Ovary (tissue), 7 donors: ENCODE measurements at regions not wholly inside any gene's neighbourhood (a gene's known extent, or its start where the extent isn't known, plus 50 kb on each side); places are given as distances from the start of the nearest gene placed in this dataset.

Experiments used
- DNase-seq, 5 donors: peaks; one replicate each; pipeline ENCODE4 v3.0.0-alpha.2; 2019 to 2020
- H3K27ac ChIP-seq, 2 donors: fragments of 200-600 bp; one replicate each; pipeline versions ENCODE4 v1.5.1 to v1.8.0; 2019 to 2022
- H3K27me3 ChIP-seq: fragments of 200-600 bp; one replicate; pipeline ENCODE4 v1.8.0; 2022
- H3K36me3 ChIP-seq: fragments of 200-600 bp; sonication (generic); one replicate; pipeline ENCODE4 v1.5.1; 2019
- H3K4me1 ChIP-seq: one replicate; pipeline ENCODE4 v1.8.1; 2013; ENCODE audit warnings: mild to moderate bottlenecking, moderate library complexity; ENCODE audit not compliant: insufficient read depth
- H3K4me3 ChIP-seq: fragments of 200-600 bp; sonication (generic); one replicate; pipeline ENCODE4 v1.5.1; 2017
- H3K9me3 ChIP-seq, 2 donors: fragments of 200-600 bp in 1 of 2; sonication (generic) in 1 of 2; one replicate each; pipeline versions ENCODE4 v1.5.1 to v1.8.1; 2013 to 2019; ENCODE audit warnings: mild to moderate bottlenecking in 1 of 2, moderate library complexity in 1 of 2
- CTCF ChIP-seq, 3 donors: fragments of 450-650 bp in 2 of 3; fragments of 200-600 bp in 1 of 3; IDR thresholded peaks; one replicate each; pipeline versions ENCODE4 v1.5.1 to v1.8.0; 2016 to 2022; ENCODE audit warnings: antibody characterized with exemption in 3 of 3, mild to moderate bottlenecking in 1 of 3
- EP300 ChIP-seq: sonication (generic); formaldehyde crosslinking; IDR thresholded peaks from one replicate; pipeline ENCODE4 v1.6.1; 2017; ENCODE audit warnings: antibody characterized with exemption
- POLR2A ChIP-seq: fragments of 450-650 bp; IDR thresholded peaks from one replicate; pipeline ENCODE4 v1.6.1; 2017; ENCODE audit warnings: antibody characterized with exemption, mild to moderate bottlenecking, moderate library complexity
- WGBS, 3 donors: extraction: QIAGEN DNeasy Blood & Tissue Kit in 1 of 3; methylation state at CpG; one replicate each; pipeline versions ENCODE4 v1.1.5 to v1.1.7; 2013 to 2017; 5-methylcytosine and 5-hydroxymethylcytosine counted together
- intact Hi-C, 4 donors: fragments of 100-400 bp; cut with DNase I; formaldehyde crosslinking; loops; one replicate each; pipeline versions ENCODE4 v1.11.0 to v1.15.1; 2022 to 2023
- donor health status: DM: no; HTN: no; CAD: no; lungs with moderate emphysema.
- donor health status: DM: no; HTN: no; CAD: no.
- donor health status: Bipolar disorder and iron deficiency.
- donor health status: DM: no; HTN: no; CAD: no.
- donor health status: DM: yes; HTN: yes; CAD: no.

GRCh38 chr4:41468122-41468521, 69.8 kb upstream of the LIMCH1 start:
- no peak for DNase-seq
- Histone ChIP-seq H3K36me3 (no peaks in the 10 kb centered on the region), H3K27me3 (no peaks in the 10 kb centered on the region), H3K9me3 (no peaks in the 10 kb centered on the region), H3K4me3 (no peak overlapping the region), H3K27ac (no peak overlapping the region), H3K4me1 (no peaks in the 10 kb centered on the region)
- intact Hi-C loops, result no loop called here
- TF ChIP-seq POLR2A, result no peak
- no peak for TF ChIP-seq EP300
- no peak for TF ChIP-seq CTCF (IDR thresholded peaks at IDR 0.05)
- WGBS, 3 donors, result 43 to 66% (median 61%) methylated on average over 1 of the region's 1 CpG

DNA sequence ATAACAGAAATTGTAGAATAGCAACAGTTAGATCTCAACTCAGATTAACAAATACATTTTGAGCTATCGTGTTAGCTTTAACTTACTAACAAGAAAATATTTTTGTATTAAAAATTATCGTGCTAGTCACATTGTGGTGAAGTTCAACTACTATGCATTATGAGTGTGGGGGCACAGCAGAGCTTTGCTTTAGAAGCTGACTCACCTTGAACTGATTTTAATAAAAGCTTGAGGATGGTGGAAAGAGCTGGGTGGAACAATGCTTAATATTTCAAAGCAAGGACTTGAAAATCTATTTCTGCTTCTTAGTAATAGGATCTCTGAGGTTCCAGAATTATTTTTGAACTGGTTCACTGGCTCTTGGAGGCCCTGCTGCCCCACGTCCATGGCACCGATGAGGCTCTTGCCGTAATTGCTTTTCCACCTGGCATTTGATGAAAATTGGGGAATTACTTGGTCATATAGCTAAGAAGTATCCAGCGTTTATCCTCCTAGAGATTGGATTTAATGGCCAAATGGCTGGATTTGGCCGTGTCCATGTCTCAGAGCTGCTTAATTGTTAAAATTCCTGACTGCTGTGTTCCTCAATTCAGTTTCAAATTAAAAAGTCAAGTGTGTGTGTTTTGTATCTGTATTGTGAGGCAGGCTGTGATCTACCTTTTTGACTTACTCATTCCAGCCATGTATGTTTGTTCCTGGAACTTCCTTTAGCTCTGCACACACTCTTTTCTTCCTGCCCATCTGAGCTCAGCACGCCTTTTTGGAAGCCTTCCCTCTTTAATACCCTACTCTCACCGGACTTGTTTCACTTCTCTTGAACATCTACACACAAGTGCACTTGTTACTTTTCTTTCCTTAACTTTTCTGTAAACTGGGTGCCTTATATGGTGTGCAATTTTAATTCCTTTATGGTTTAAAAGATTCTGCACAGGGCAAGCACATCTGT, 66.6 kb upstream of the LIMCH1 start:
- Histone ChIP-seq H3K36me3 (no peaks in the 10 kb centered on the region), H3K4me3 (no peak overlapping the region), H3K27ac (no peak overlapping the region), H3K27me3 (no peaks in the 10 kb centered on the region), H3K4me1 (no peaks in the 10 kb centered on the region), H3K9me3 (no peaks in the 10 kb centered on the region)
- intact Hi-C loops, result no loop called here
- no peak for DNase-seq
- TF ChIP-seq POLR2A (no peak), CTCF (IDR thresholded peaks at IDR 0.05) (no peak), EP300 (no peak)
- WGBS, 3 donors, result 80 to 87% (median 84%) methylated on average over 9 of the region's 9 CpGs

GRCh38 chr4:41472081-41472480, 65.9 kb upstream of the LIMCH1 start:
- TF ChIP-seq CTCF (IDR thresholded peaks at IDR 0.05) (no peak), POLR2A (no peak), EP300 (no peak)
- Histone ChIP-seq H3K36me3 (no peaks in the 10 kb centered on the region), H3K27ac (no peak overlapping the region), H3K4me1 (no peaks in the 10 kb centered on the region), H3K9me3 (no peaks in the 10 kb centered on the region), H3K27me3 (no peaks in the 10 kb centered on the region), H3K4me3 (no peak overlapping the region)
- DNase-seq, result no peak
- intact Hi-C loops, result no loop called here
- 83 to 87% (median 86%) methylated on average over 5 of the region's 5 CpGs for WGBS, 3 donors

DNA sequence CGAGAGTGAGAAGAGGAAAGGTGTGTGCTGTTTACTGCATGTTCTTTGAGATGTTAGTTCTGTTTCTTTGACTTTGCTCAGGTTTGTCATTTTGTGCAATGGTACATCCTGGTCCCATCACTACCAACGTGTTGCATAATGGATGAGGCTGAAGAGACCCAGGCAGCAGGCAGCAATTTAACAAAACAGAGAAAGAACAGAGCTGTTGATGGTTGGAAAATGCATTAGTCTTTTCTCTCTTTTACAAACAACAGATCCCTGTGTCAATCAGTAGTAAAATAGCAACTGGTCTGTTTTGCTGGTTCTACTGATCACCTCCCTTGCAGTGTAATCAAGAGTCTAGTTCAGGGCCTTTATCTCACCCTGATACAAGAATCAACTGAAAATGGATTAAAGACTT, 64.8 kb upstream of the LIMCH1 start:
- 71 to 77% (median 71%) methylated on average over 2 of the region's 2 CpGs for WGBS, 3 donors
- Histone ChIP-seq H3K4me3 (no peak overlapping the region), H3K27ac (no peak overlapping the region), H3K4me1 (no peaks in the 10 kb centered on the region), H3K36me3 (no peaks in the 10 kb centered on the region), H3K9me3 (no peaks in the 10 kb centered on the region), H3K27me3 (no peaks in the 10 kb centered on the region)
- no peak for DNase-seq
- TF ChIP-seq EP300 (no peak), POLR2A (no peak), CTCF (IDR thresholded peaks at IDR 0.05) (no peak)
- intact Hi-C loops, result no loop called here
